NT2/D1 (cell line): ENCODE measurements at regions not wholly inside any gene's neighbourhood (a gene's known extent, or its start where the extent isn't known, plus 50 kb on each side); places are given as distances from the start of the nearest gene placed in this dataset.

ENCODE experiments used
- DNase-seq: peaks from one replicate; pipeline ENCODE4 v3.0.0-alpha.2; 2011; ENCODE audit warnings: low read depth, low spot score
- H3K27me3 ChIP-seq: 2 replicates; pipeline ENCODE4 v1.6.0; 2011; ENCODE audit warnings: mild to moderate bottlenecking; ENCODE audit not compliant: insufficient read length, insufficient read depth
- H3K36me3 ChIP-seq: 2 replicates; pipeline ENCODE4 v1.6.1; 2011; ENCODE audit warnings: mild to moderate bottlenecking, low read length, mixed read lengths; ENCODE audit not compliant: insufficient read depth, insufficient read length
- H3K4me1 ChIP-seq: 2 replicates; pipeline ENCODE4 v1.5.1; 2011; ENCODE audit not compliant: insufficient read depth, insufficient read length
- H3K4me3 ChIP-seq: 2 replicates; pipeline ENCODE4 v1.5.1; 2011; ENCODE audit warnings: low read depth; ENCODE audit not compliant: insufficient read length
- H3K9ac ChIP-seq: 2 replicates; pipeline ENCODE4 v1.6.0; 2011; ENCODE audit warnings: low read depth; ENCODE audit not compliant: insufficient read length
- H3K9me3 ChIP-seq: 2 replicates; pipeline ENCODE4 v1.5.1; 2011; ENCODE audit warnings: mild to moderate bottlenecking, low read length; ENCODE audit not compliant: insufficient read depth
- SUZ12 ChIP-seq: IDR thresholded peaks from 2 replicates; pipeline ENCODE4 v1.6.1; 2011; ENCODE audit not compliant: insufficient read length, insufficient read depth; ENCODE audit errors: extremely low read depth
- YY1 ChIP-seq: IDR thresholded peaks from 2 replicates; pipeline ENCODE4 v1.6.1; 2011; ENCODE audit not compliant: insufficient read length, insufficient read depth
- ZNF274 ChIP-seq: IDR thresholded peaks from 2 replicates; pipeline ENCODE4 v1.6.1; 2011; ENCODE audit warnings: mild to moderate bottlenecking, low read depth, low read length

- TF ChIP-seq ZNF274 (no peak), YY1 (no peak), SUZ12 (no peak)
- H3K4me3 ChIP-seq: no peak overlapping the region
- no peak for DNase-seq
- no peaks in the 10 kb centered on the region for H3K36me3 ChIP-seq
- no peak overlapping the region for H3K9ac ChIP-seq
- no peaks in the 10 kb centered on the region for H3K27me3 ChIP-seq
- H3K4me1 ChIP-seq: peaks cover 6% of the 10 kb centered on the region
- 0 out of 2 replicates have a peak, but pooled peaks cover 7% of the 10 kb centered on the region for H3K9me3 ChIP-seq
Observed at GRCh38 chr6:3506751-3507383, 50.0 kb upstream of the SLC22A23 start.
